GM13976 (cell line): ENCODE measurements at regions not wholly inside any gene's neighbourhood (a gene's known extent, or its start where the extent isn't known, plus 50 kb on each side); places are given as distances from the start of the nearest gene placed in this dataset.
"Not testable (repeated sequence)": the region's sequence is repeated elsewhere in the genome, so short reads cannot be mapped to it uniquely, and the experiment has no call there.

Experiments
- DNase-seq: peaks from one replicate; pipeline ENCODE4 v3.0.0; 2012; ENCODE audit warnings: low spot score
- CTCF ChIP-seq: IDR thresholded peaks from 2 replicates; pipeline ENCODE4 v1.5.1; 2012; ENCODE audit warnings: borderline replicate concordance, mild to moderate bottlenecking; ENCODE audit not compliant: insufficient read depth; ENCODE audit errors: extremely low read depth, missing control alignments, control extremely low read depth
- in situ Hi-C: fragments of 300-500 bp; cut with MboI; formaldehyde crosslinking; loops from one replicate; pipeline ENCODE4 v1.12.0; 2022; ENCODE audit warnings: low sequenced_read_pairs, mixed read lengths, inconsistent platforms; ENCODE audit not compliant: unreplicated experiment

GRCh38 chr7:66556177-66556548 lies 72.5 kb upstream of the KCTD7 start:
- TF ChIP-seq CTCF, result no peak
- in situ Hi-C loops, result no loop called here
- DNase-seq, result no peak

GRCh38 chr7:66556549-66557213 lies 72.0 kb upstream of the KCTD7 start:
- no peak for TF ChIP-seq CTCF
- in situ Hi-C loops, result no loop called here

GRCh38 chr7:66557214-66558200 lies 71.2 kb upstream of the KCTD7 start:
- in situ Hi-C loops, result no loop called here
- DNase-seq, result peak; percentile 87
- TF ChIP-seq CTCF, result peak; percentile 97

More at GRCh38 chr7:66556549-66557213, 72.0 kb upstream of the KCTD7 start:
- DNase-seq, result no peak

- TF ChIP-seq CTCF, result no peak
- DNase-seq, result no peak
- in situ Hi-C loops, result no loop called here
These were observed 70.5 kb upstream of the KCTD7 start for GRCh38 chr7:66558201-66558641.

GRCh38 chr7:66558660-66559465 lies 69.8 kb upstream of the KCTD7 start:
- no peak for TF ChIP-seq CTCF
- in situ Hi-C loops, result no loop called here
- DNase-seq, result peak; percentile 38

- in situ Hi-C loops, result loop anchor here (5.0 kb wide), 1 partner anchor 223 kb away; no protein-coding TSS in a partner anchor
- no peak for DNase-seq
- TF ChIP-seq CTCF, result no peak
These were observed 64.6 kb upstream of the KCTD7 start for GRCh38 chr7:66564045-66564444.

- DNase-seq, in situ Hi-C loops: not testable (repeated sequence)
These were observed 58.5 kb upstream of the KCTD7 start for GRCh38 chr7:66570179-66570578.
